GM19397 (cell line): ENCODE measurements at regions not wholly inside any gene's neighbourhood (a gene's known extent, or its start where the extent isn't known, plus 50 kb on each side); places are given as distances from the start of the nearest gene placed in this dataset.
"Not testable (repeated sequence)": the region's sequence is repeated elsewhere in the genome, so short reads cannot be mapped to it uniquely, and the experiment has no call there.

ENCODE experiments used
- ATAC-seq: cut with Tn5 transposase; IDR thresholded peaks from one replicate; pipeline ENCODE4 v1.9.1; 2021; ENCODE audit warnings: mild to moderate bottlenecking, moderate library complexity; ENCODE audit not compliant: unreplicated experiment

DNA sequence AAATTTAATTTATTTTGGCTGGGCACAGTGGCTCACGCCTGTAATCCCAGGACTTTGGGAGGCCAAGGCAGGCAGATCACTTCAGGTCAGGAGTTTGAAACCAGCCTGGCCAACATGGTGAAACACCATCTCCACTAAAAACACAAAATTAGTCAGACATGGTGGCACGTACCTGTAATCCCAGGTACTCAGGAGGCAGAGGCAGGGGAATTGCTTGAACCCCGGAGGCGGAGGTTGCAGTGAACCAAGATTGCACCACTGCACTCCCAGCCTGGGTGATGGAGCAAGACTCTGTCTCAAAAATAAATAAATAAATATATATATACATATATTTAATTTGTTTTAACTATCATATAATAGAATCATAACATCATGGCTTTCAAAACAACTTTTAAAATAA is 482.1 kb upstream of the AUTS2 start:
- ATAC-seq = not testable (repeated sequence)

- ATAC-seq = no peak
Measured at GRCh38 chr7:69122953-69123352, 475.3 kb upstream of the AUTS2 start.

DNA sequence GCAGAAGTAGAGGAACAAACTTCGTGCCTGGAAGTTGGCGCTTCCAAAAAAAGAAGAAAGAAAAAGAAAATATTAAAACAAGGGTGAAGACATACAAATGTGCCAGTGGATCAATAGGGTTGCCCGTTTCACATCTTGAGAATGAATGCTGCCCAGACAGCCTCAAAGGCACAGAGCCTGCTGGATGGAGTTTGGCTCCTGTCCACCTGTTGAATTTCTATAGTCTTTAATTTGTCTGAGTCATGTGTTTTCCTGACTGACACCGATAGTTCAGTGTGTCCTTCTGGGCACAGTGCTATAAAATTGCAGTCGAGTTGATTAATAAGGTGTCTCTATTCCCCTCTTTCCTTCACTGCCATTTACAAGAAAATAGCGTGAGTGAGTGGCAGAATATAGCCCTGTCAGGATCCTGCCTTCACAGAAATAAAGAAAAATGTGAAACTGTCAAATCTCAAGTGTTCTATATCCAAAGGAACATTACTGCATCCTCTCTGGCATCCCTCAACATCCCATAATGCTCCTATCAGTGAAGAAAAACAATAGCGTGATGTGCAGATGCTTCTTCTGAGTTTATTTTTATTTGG is 471.3 kb upstream of the AUTS2 start:
- ATAC-seq = no peak

DNA sequence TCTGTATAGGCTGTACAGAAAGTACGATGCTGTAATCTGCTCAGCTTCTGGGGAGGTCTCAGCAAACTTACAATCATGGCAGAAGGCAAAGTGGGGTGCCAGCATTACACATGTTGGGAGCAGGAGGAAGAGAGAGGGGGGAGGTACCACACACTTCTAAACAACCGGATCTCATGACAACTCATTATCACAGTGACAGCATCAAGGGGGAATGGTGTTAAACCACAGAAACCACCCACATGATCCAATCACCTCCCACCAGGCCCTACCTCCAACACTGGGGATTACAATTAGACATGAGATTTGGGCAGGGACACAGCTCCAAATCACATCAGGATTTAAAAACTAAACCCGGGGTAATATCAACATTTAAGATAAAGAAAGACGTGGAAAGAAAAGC is 468.8 kb upstream of the AUTS2 start:
- ATAC-seq = no peak

DNA sequence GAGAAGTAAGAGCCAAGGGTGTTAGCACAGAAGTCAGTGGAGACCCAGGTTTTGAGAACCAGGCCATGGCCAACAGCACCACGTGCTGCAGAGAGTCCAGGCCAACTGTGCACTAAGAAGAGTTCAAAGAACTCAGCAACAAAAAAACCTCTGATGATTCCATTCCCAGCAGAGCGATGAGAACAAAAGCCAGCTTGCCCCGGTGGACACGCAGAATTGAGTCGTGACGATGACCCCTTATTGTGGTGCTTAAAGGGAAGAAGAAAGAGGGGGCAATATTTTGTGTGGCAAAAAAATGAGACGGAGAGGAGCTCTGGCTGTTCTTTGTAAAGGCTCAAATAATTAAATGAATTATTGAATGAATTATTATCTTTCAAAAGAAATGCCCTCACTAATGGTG is 468.3 kb upstream of the AUTS2 start:
- ATAC-seq = no peak

DNA sequence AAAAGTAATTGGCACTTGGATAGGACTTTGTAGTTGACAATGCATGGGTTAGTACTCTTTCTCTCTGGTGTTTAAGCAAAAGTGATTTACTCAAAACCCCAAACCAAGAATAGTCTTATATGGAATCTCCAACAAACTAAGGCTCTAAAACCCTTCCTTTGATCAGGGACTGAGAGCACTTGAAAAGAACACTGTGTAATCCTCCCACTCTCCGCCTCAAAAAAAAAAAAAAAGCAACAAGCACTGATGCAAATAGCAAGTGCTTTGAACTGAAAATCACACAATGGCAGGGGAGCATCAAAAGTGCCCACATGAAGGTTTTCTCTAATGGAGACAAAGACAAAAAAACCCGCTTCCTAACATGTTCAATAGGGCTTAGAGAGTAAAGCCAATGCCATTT is 467.9 kb upstream of the AUTS2 start:
- no peak for ATAC-seq

GRCh38 chr7:69134316-69134715 is 464.0 kb upstream of the AUTS2 start:
- no peak for ATAC-seq

DNA sequence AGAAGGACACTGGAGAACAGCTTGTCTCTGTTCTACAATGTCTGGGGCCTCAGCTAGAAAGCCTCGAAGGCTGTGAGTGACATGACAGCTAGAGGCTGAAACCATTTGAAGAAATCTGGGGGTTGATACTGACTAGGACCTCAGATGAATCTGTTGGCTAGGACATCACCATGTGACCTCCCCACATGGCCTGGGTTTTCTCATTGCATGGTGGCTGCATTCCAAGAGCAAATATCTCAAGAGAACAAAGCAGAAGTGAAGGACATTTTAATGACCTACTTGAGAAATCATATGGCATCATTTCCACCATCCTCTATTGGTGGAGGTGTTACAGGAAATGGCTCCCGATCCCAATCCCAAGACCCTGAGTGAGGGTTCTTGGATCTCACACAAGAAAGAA is 450.6 kb upstream of the AUTS2 start:
- no peak for ATAC-seq

DNA sequence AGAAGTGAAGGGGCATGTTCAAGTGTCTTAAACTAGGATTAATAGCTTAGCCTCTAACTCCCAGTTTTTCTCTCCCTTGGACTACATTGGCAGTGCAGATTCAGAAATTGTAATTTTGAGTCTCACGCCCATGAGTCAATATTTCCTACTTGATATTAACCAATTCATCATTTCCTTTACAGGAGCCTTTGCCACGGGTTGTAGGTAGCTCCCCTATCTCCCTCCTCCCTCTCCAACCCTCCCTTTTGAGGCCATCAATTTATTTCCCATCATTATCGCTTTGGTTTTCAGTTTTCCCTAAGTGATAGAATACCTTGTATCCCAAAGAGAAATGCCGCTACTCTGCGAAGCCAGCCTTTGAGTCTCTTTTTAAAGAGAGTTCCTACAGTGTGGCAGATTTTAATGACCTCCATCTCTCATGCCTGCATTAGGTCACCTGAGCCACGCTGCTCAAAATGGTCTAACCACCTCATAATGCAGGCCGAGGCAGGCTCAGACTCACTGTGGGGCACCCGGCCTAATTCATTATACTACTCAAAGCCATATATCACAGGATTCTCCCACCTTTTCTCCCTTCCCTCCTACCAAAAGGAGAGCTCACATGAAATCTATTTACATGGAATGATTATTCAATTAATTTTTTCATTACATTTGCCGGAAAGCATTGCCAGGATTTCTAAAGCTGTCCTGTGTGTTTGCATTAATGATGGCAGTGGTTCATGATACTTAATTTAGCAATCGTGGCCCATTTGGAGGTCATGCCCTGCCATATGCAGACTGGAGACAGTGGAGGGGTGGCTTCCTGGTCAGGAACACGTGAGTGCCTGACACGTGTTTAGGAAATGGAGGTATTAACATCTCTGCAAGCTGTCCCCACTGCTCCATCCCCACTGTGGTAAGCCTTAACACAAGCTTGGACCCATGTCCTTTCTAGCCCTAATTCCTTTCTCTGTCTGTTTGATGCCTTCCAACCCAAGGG is 448.2 kb upstream of the AUTS2 start:
- no peak for ATAC-seq

DNA sequence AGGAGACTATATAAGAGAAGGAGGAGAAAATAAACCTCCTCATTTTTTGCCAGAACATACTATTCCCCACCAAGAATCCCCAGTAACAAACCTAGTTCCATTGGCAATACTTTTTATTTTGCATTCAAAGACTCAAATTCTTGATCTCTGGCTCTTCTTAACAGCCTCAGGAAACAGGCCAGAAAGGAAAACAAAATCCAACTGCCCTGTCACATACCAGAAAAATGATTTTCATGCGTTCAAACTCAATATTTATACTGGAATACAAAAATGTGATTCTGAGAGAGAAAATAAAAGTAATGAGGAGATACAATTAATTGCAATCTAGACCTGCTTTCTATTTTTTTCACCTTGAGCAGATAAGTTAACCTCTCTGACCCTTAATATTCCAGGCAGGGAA is 435.9 kb upstream of the AUTS2 start:
- ATAC-seq = no peak

GRCh38 chr7:69162931-69163670 is 435.2 kb upstream of the AUTS2 start:
- ATAC-seq = no peak

GRCh38 chr7:69166979-69167516 is 431.2 kb upstream of the AUTS2 start:
- no peak for ATAC-seq

DNA sequence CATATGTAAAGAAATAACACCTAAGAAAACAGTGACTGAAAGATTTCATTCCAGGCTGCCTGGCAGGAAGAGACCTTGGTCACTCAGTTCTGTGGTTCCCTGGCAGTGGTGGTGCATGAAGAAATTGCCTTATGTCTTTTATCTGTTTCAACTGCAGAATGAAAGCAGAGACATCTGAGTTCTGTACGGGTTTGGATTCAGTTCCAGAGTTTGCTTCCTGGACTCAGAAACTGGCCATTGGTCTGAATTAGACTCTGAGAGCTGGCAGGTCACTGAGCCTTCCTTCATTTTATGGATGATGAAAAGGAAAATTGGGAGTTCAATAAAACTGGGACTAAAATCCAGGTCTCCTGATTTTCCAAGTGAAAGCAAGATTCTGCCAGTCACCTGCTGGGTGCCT is 428.9 kb upstream of the AUTS2 start:
- ATAC-seq = no peak

DNA sequence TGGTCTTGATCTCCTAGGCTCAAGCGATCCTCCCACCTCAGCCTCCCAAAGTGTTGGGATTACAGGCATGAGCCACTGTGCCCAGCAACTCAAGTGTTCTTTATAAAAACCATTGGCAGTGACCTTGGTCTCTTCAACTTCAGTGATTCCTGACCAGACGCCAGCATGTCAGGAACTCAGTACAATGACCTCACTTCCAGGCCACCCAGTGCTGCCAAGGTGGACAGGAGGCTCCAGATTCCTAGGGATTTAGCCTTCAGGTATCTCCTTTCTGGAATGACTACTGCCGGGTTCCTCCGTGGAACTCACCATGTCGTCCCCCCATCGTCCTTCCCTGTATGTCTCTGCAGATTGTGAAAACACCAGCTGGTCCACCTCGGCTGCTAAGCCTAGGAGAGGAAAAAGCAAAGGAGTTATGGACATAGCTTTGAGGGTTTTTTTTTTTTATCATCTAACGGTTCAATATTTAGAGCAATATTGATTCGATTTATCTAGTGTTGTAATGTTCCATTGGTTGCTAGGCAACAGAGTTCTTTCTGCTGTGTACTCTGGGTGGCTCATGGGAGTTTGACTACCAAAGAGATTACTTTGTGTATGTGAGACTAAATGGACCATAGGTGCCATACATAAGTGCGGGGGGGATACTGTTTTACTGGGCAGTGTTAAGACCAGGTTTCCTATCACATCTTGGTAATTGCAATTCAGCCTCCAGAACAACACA is 425.8 kb upstream of the AUTS2 start:
- ATAC-seq = no peak

DNA sequence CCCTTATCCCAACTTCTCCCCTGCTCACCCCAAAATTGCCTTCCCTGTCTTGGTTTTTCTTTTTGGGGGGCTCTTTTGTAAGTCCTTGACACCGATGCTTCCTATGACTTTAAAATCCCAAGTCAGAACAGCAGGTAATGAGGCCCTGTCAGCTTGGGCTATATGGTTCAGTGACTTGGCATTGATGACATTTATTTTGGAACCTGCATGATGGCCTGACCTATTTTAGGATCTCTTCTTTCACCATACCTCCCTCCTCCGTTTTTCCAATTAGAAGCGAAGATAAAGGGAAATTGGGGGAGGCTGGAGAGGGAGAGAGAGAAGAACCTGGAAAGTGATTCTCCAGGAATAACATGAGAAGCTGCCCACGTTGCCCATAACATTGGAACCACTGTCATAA is 424.9 kb upstream of the AUTS2 start:
- no peak for ATAC-seq

- no peak for ATAC-seq
Measured at GRCh38 chr7:69173846-69174245, 424.4 kb upstream of the AUTS2 start.

- no peak for ATAC-seq
Measured at GRCh38 chr7:69176841-69177240, 421.4 kb upstream of the AUTS2 start.

- ATAC-seq = no peak
Measured at GRCh38 chr7:69177461-69177861, 420.8 kb upstream of the AUTS2 start.

- ATAC-seq = no peak
Measured at GRCh38 chr7:69177941-69178494, 420.3 kb upstream of the AUTS2 start.

DNA sequence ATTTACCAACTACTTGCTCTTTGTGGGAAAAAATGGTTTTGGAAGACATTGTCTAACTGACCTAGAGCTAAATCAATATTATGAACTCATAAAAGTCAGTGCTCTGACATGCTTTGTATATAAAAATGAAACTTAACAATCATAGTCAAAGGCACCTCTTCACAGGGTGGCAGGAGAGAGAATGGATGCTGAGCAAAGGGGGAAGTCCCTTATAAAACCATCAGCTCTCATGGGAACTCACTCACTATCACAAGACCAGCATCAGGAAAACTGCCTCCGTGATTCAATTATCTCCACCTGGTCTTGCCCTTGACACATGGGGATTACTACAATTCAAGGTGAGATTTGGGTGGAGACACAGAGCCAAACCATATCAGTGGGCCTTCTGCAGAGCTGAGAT is 417.6 kb upstream of the AUTS2 start:
- no peak for ATAC-seq
